Natural killer cell (primary cell): ENCODE measurements at regions not wholly inside any gene's neighbourhood (a gene's known extent, or its start where the extent isn't known, plus 50 kb on each side); places are given as distances from the start of the nearest gene placed in this dataset.

ENCODE experiments used
- ATAC-seq, 3 donors: fragments of 150-1000 bp in 2 of 3; fragments of 200-7000 bp in 1 of 3; cut with Tn5 transposase; 1 replicate in 1 of 3; 2 replicates in 2 of 3; pipeline ENCODE4 v1.10.0; 2021; ENCODE audit warnings: mild to moderate bottlenecking in 2 of 3, moderate library complexity in 2 of 3
- DNase-seq, 2 donors: peaks; one replicate each; pipeline versions ENCODE4 v3.0.0 to v3.0.0-alpha.2; 2013 to 2021; ENCODE audit warnings: mixed read lengths in 1 of 2
- H3K27ac ChIP-seq: one replicate; pipeline ENCODE4 v1.5.1; 2013; ENCODE audit warnings: mild to moderate bottlenecking, low read length
- H3K27me3 ChIP-seq: one replicate; pipeline ENCODE4 v1.6.1; 2013; ENCODE audit warnings: low read length; ENCODE audit not compliant: control insufficient read depth, insufficient read depth
- H3K36me3 ChIP-seq: one replicate; pipeline ENCODE4 v1.6.1; 2013; ENCODE audit warnings: low read length; ENCODE audit not compliant: control insufficient read depth, insufficient read depth
- H3K4me1 ChIP-seq: one replicate; pipeline ENCODE4 v1.6.1; 2013; ENCODE audit warnings: low read length; ENCODE audit not compliant: control insufficient read depth, insufficient read depth
- H3K4me3 ChIP-seq: one replicate; pipeline ENCODE4 v1.5.1; 2013; ENCODE audit warnings: low read length
- H3K9me3 ChIP-seq: one replicate; pipeline ENCODE4 v1.6.1; 2013; ENCODE audit warnings: low read length; ENCODE audit not compliant: control insufficient read depth, insufficient read depth
- H3K27ac Mint-ChIP-seq, 2 donors: one replicate each; pipeline ENCODE4 v1.8.0; 2022; ENCODE audit warnings: mild to moderate bottlenecking in 2 of 2, mixed read lengths in 2 of 2, moderate library complexity in 1 of 2
- H3K27me3 Mint-ChIP-seq, 2 donors: one replicate each; pipeline ENCODE4 v1.8.0; 2022; ENCODE audit warnings: low read depth in 2 of 2, mixed read lengths in 2 of 2
- H3K36me3 Mint-ChIP-seq: one replicate; pipeline ENCODE4 v1.8.0; 2022; ENCODE audit warnings: mixed read lengths
- H3K4me1 Mint-ChIP-seq, 2 donors: one replicate each; pipeline ENCODE4 v1.8.0; 2022; ENCODE audit warnings: mixed read lengths in 2 of 2
- H3K4me3 Mint-ChIP-seq: one replicate; pipeline ENCODE4 v1.8.0; 2022; ENCODE audit warnings: mild to moderate bottlenecking, moderate library complexity, mixed read lengths
- H3K9me3 Mint-ChIP-seq, 2 donors: one replicate each; pipeline ENCODE4 v1.8.0; 2022; ENCODE audit warnings: mixed read lengths in 2 of 2
- WGBS: methylation state at CpG from one replicate; pipeline ENCODE4 v1.1.7; 2013; ENCODE audit warnings: missing lambda C conversion rate; ENCODE audit not compliant: insufficient coverage; 5-methylcytosine and 5-hydroxymethylcytosine counted together
- intact Hi-C: fragments of 100-400 bp; cut with micrococcal nuclease; formaldehyde crosslinking; loops from one replicate; pipeline ENCODE4 v1.14.2; 2022
- TF ChIP-seq, protein P1 (sequence below): fragments of 200-600 bp; IDR thresholded peaks from one replicate; pipeline ENCODE4 v1.8.0; 2022; ENCODE audit warnings: antibody characterized with exemption

DNA sequence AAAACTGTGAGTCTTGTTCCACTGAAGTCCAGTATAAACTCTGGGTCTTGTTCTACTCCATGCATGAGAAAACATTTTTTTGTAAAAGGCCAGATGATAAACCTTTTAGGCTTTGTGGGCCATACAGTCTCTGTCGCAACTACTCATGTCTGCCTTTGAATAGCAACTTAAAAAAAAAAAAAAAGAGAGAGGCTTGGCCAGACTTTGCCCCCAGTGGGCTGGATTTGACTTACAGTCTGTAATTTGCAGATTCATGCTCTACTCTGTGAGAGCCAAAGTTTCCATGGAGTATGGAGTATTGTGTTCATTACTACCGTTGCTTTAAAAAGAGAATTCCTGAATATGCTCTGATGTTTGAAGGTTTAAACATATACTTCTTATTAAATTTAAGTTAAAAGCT, 654.9 kb upstream of the PKN2 start:
- Histone ChIP-seq H3K4me3 (no peak overlapping the region), H3K9me3 (no peaks in the 10 kb centered on the region), H3K27ac (no peak overlapping the region), H3K36me3 (no peaks in the 10 kb centered on the region), H3K27me3 (no peaks in the 10 kb centered on the region), H3K4me1 (no peaks in the 10 kb centered on the region)
- H3K4me3 Mint-ChIP-seq, result no peak overlapping the region
- no peak overlapping the region for H3K27ac Mint-ChIP-seq
- no peaks in the 10 kb centered on the region for H3K4me1 Mint-ChIP-seq
- peaks cover 0 to 6% of the 10 kb centered on the region in 2 donors for H3K27me3 Mint-ChIP-seq
- intact Hi-C loops, result no loop called here
- DNase-seq, result no peak
- ATAC-seq, result no peak
- 78% methylated on average over 1 of the region's 2 CpGs for WGBS
- no peaks in the 10 kb centered on the region for H3K36me3 Mint-ChIP-seq
- TF ChIP-seq, protein P1, sequence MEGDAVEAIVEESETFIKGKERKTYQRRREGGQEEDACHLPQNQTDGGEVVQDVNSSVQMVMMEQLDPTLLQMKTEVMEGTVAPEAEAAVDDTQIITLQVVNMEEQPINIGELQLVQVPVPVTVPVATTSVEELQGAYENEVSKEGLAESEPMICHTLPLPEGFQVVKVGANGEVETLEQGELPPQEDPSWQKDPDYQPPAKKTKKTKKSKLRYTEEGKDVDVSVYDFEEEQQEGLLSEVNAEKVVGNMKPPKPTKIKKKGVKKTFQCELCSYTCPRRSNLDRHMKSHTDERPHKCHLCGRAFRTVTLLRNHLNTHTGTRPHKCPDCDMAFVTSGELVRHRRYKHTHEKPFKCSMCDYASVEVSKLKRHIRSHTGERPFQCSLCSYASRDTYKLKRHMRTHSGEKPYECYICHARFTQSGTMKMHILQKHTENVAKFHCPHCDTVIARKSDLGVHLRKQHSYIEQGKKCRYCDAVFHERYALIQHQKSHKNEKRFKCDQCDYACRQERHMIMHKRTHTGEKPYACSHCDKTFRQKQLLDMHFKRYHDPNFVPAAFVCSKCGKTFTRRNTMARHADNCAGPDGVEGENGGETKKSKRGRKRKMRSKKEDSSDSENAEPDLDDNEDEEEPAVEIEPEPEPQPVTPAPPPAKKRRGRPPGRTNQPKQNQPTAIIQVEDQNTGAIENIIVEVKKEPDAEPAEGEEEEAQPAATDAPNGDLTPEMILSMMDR, result no peak
- peaks cover 3 to 5% of the 10 kb centered on the region in 2 donors for H3K9me3 Mint-ChIP-seq

DNA sequence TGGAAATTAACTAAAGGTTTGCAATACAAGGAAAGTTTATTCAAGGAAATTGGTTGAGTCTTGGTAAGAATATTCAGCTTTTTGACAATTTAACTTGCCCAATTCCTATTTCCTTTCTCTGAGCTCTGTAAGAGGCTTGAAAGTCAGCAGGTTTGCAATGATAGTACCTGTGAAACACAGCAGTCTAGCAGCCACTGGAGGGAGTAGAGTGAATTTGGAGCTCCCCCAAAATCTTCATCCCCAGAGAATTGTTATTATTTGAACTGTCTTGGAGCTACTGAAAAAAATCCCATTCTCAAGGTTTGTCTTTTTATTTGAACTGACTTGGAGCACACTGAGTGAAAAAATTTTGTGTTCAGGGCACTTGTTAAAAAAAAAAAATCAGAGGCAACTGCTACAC, 654.2 kb upstream of the PKN2 start:
- intact Hi-C loops, result no loop called here
- Mint-ChIP-seq H3K36me3 (no peaks in the 10 kb centered on the region), H3K27ac (no peak overlapping the region), H3K4me1 (no peaks in the 10 kb centered on the region), H3K4me3 (no peak overlapping the region), H3K27me3 (peaks cover 0 to 6% of the 10 kb centered on the region in 2 donors), H3K9me3 (peaks cover 3% of the 10 kb centered on the region in 2 donors)
- H3K27me3 ChIP-seq, result no peaks in the 10 kb centered on the region
- no peak overlapping the region for H3K4me3 ChIP-seq
- H3K4me1 ChIP-seq, result no peaks in the 10 kb centered on the region
- TF ChIP-seq, protein P1, result no peak
- DNase-seq (no peak), ATAC-seq (no peak)
- no peak overlapping the region for H3K27ac ChIP-seq
- H3K36me3 ChIP-seq, result no peaks in the 10 kb centered on the region
- H3K9me3 ChIP-seq, result no peaks in the 10 kb centered on the region

DNA sequence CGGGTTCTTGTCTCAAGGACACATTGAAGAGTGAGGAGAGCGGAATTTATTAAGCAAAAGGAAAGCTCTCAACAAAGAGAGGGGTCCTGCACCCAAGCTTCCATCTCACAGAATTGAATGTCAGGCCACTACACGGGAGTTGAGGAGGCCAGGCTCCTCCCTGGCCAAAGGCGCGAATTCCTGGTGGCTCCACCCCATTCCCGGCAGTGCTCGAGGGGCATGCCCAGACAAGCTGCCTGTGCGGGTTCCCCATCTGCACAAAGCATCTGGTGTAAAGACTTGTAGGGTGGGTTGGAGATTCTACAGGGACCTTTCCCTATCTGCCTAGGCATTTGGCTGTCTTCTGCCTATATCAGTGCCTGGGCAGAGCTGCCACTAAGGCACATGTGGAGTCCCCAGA, 648.5 kb upstream of the PKN2 start:
- no peak for ATAC-seq
- H3K4me3 ChIP-seq, result no peak overlapping the region
- H3K27ac Mint-ChIP-seq, result no peak overlapping the region
- intact Hi-C loops, result no loop called here
- H3K4me3 Mint-ChIP-seq, result no peak overlapping the region
- H3K36me3 ChIP-seq, result no peaks in the 10 kb centered on the region
- H3K27me3 Mint-ChIP-seq, result no peaks in the 10 kb centered on the region
- DNase-seq, result no peak
- H3K4me1 ChIP-seq, result no peaks in the 10 kb centered on the region
- no peaks in the 10 kb centered on the region for H3K4me1 Mint-ChIP-seq
- TF ChIP-seq, protein P1, result no peak
- peaks cover 8 to 11% of the 10 kb centered on the region in 2 donors for H3K9me3 Mint-ChIP-seq
- no peaks in the 10 kb centered on the region for H3K27me3 ChIP-seq
- 89% methylated on average over 8 of the region's 8 CpGs for WGBS
- H3K27ac ChIP-seq, result no peak overlapping the region
- H3K9me3 ChIP-seq, result no peaks in the 10 kb centered on the region
- H3K36me3 Mint-ChIP-seq, result peaks cover 22% of the 10 kb centered on the region

- H3K4me1 ChIP-seq, result no peaks in the 10 kb centered on the region
- no peak overlapping the region for H3K27ac Mint-ChIP-seq
- H3K4me3 Mint-ChIP-seq, result no peak overlapping the region
- TF ChIP-seq, protein P1, result no peak
- no peaks in the 10 kb centered on the region for H3K4me1 Mint-ChIP-seq
- peaks cover 22% of the 10 kb centered on the region for H3K36me3 Mint-ChIP-seq
- no peaks in the 10 kb centered on the region for H3K27me3 Mint-ChIP-seq
- H3K9me3 ChIP-seq, result no peaks in the 10 kb centered on the region
- no peak overlapping the region for H3K4me3 ChIP-seq
- H3K9me3 Mint-ChIP-seq, result peaks cover 10 to 11% of the 10 kb centered on the region in 2 donors
- intact Hi-C loops, result no loop called here
- no peaks in the 10 kb centered on the region for H3K36me3 ChIP-seq
- ATAC-seq, result no peak
- H3K27me3 ChIP-seq, result no peaks in the 10 kb centered on the region
- no peak for DNase-seq
- 90% methylated on average over 12 of the region's 12 CpGs for WGBS
- no peak overlapping the region for H3K27ac ChIP-seq
Measured at GRCh38 chr1:88036345-88037014, 647.6 kb upstream of the PKN2 start.
